ENCODE measurements at regions not wholly inside any gene's neighbourhood (a gene's known extent, or its start where the extent isn't known, plus 50 kb on each side); places are given as distances from the start of the nearest gene placed in this dataset.

GRCh38 chr13:74758188-74758587 lies 624.0 kb upstream of the KLF12 start:
- no peak overlapping the region for H3K27ac ChIP-seq (ENCODE audit: low read depth in 1 of 2, low read length in 2 of 2)

GRCh38 chr13:74755065-74755464 lies 620.9 kb upstream of the KLF12 start:
- intact Hi-C loops (cut with micrococcal nuclease): no loop called here
- H3K4me1 Mint-ChIP-seq: no peaks in the 10 kb centered on the region

More at GRCh38 chr13:74758188-74758587, 624.0 kb upstream of the KLF12 start:
- Mint-ChIP-seq H3K27ac (no peak overlapping the region), H3K4me1 (no peaks in the 10 kb centered on the region), H3K27me3 (ENCODE audit: low read depth in 3 of 3) (no peaks in the 10 kb centered on the region), H3K4me3 (no peak overlapping the region), H3K9me3 (peaks cover 2 to 19% (median 9%) of the 10 kb centered on the region in 7 donors), H3K36me3 (no peaks in the 10 kb centered on the region)
- Histone ChIP-seq H4K20me1 (ENCODE audit: insufficient read depth, low read length) (no peaks in the 10 kb centered on the region), H3K4me1 (ENCODE audit: control insufficient read depth in 1 of 2, insufficient read depth in 2 of 2, low read length in 2 of 2) (no peaks in the 10 kb centered on the region), H3K27me3 (ENCODE audit: control insufficient read depth in 2 of 2, insufficient read depth in 2 of 2, low read length in 2 of 2) (no peaks in the 10 kb centered on the region), H2AFZ (ENCODE audit: insufficient read depth, low read depth, low read length, poor library complexity, severe bottlenecking) (no peak overlapping the region), H3K4me2 (replicated peaks; ENCODE audit: extremely low read depth, low read length, poor library complexity, severe bottlenecking) (no peak overlapping the region), H3K79me2 (ENCODE audit: insufficient read depth, low read length) (no peaks in the 10 kb centered on the region), H3K4me3 (replicated peaks in 1 of 3; ENCODE audit: low read depth in 2 of 3, low read length in 3 of 3) (no peak overlapping the region), H3K36me3 (replicated peaks in 1 of 2; ENCODE audit: control insufficient read depth in 1 of 2, insufficient read depth in 2 of 2, low read length in 2 of 2) (no peaks in the 10 kb centered on the region), H3K9ac (ENCODE audit: insufficient read depth, low read length, poor library complexity, severe bottlenecking) (no peak overlapping the region), H3K9me3 (replicated peaks in 1 of 2; ENCODE audit: control insufficient read depth in 1 of 2, insufficient read depth in 1 of 2, low read length in 2 of 2) (peaks cover 8% of the 10 kb centered on the region in 2 donors)
- no peak for DNase-seq
- 20% methylated on average over 1 of the region's 1 CpG for WGBS (ENCODE audit: insufficient coverage)
- intact Hi-C loops (cut with micrococcal nuclease): no loop called here
- no peak for TF ChIP-seq CTCF (IDR thresholded peaks at IDR 0.05)

More at GRCh38 chr13:74755065-74755464, 620.9 kb upstream of the KLF12 start:
- H3K36me3 ChIP-seq (replicated peaks in 1 of 2; ENCODE audit: control insufficient read depth in 1 of 2, insufficient read depth in 2 of 2, low read length in 2 of 2): no peaks in the 10 kb centered on the region
- no peaks in the 10 kb centered on the region for H3K27me3 Mint-ChIP-seq (ENCODE audit: low read depth in 3 of 3)
- TF ChIP-seq CTCF (IDR thresholded peaks at IDR 0.05): no peak
- WGBS (ENCODE audit: insufficient coverage): 83% methylated on average over 1 of the region's 2 CpGs
- H3K36me3 Mint-ChIP-seq: no peaks in the 10 kb centered on the region
- no peaks in the 10 kb centered on the region for H4K20me1 ChIP-seq (ENCODE audit: insufficient read depth, low read length)
- H3K9ac ChIP-seq (ENCODE audit: insufficient read depth, low read length, poor library complexity, severe bottlenecking): no peak overlapping the region
- H3K27ac ChIP-seq (ENCODE audit: low read depth in 1 of 2, low read length in 2 of 2): no peak overlapping the region
- H3K27ac Mint-ChIP-seq: no peak overlapping the region
- H3K4me3 ChIP-seq (replicated peaks in 1 of 3; ENCODE audit: low read depth in 2 of 3, low read length in 3 of 3): no peak overlapping the region
- no peak for DNase-seq
- H3K9me3 Mint-ChIP-seq: peaks cover 7 to 25% (median 13%) of the 10 kb centered on the region in 7 donors
- H3K4me2 ChIP-seq (replicated peaks; ENCODE audit: extremely low read depth, low read length, poor library complexity, severe bottlenecking): no peak overlapping the region
- no peaks in the 10 kb centered on the region for H3K27me3 ChIP-seq (ENCODE audit: control insufficient read depth in 2 of 2, insufficient read depth in 2 of 2, low read length in 2 of 2)
- no peak overlapping the region for H3K4me3 Mint-ChIP-seq
- peaks cover 20 to 28% of the 10 kb centered on the region in 2 donors for H3K9me3 ChIP-seq (replicated peaks in 1 of 2; ENCODE audit: control insufficient read depth in 1 of 2, insufficient read depth in 1 of 2, low read length in 2 of 2)
- H2AFZ ChIP-seq (ENCODE audit: insufficient read depth, low read depth, low read length, poor library complexity, severe bottlenecking): no peak overlapping the region
- no peaks in the 10 kb centered on the region for H3K79me2 ChIP-seq (ENCODE audit: insufficient read depth, low read length)
- no peaks in the 10 kb centered on the region for H3K4me1 ChIP-seq (ENCODE audit: control insufficient read depth in 1 of 2, insufficient read depth in 2 of 2, low read length in 2 of 2)

Data from CD14-positive monocyte (primary cell).